K562 (cell line): ENCODE measurements at regions not wholly inside any gene's neighbourhood (a gene's known extent, or its start where the extent isn't known, plus 50 kb on each side); places are given as distances from the start of the nearest gene placed in this dataset.

Experiments
- C11orf30 ChIP-seq: fragments of 450-650 bp; IDR thresholded peaks from 2 replicates; pipeline ENCODE4 v1.6.1; 2016; ENCODE audit warnings: low read depth, mild to moderate bottlenecking
- CHAMP1 ChIP-seq: fragments of 450-650 bp; IDR thresholded peaks from 2 replicates; pipeline ENCODE4 v1.6.1; 2016; ENCODE audit warnings: mild to moderate bottlenecking
- DPF2 ChIP-seq: fragments of 450-650 bp; IDR thresholded peaks from 2 replicates; pipeline ENCODE4 v1.6.1; 2016
- MTA2 ChIP-seq: fragments of 450-650 bp; IDR thresholded peaks from 2 replicates; pipeline ENCODE4 v1.6.1; 2016; ENCODE audit warnings: low read depth
- MYC ChIP-seq, 2 experiments: fragments of 250-450 bp in 1 of 2; sonication (Bioruptor Pico) in 1 of 2; IDR thresholded peaks; 2 replicates each; pipeline versions ENCODE4 v1.5.1 to v1.6.1; 2012 to 2021; ENCODE audit warnings: low read depth in 2 of 2, borderline replicate concordance in 1 of 2, improper control_type of control experiment in 1 of 2, low read length in 1 of 2, mild to moderate bottlenecking in 1 of 2, moderate library complexity in 1 of 2
- NELFE ChIP-seq: IDR thresholded peaks from 2 replicates; pipeline ENCODE4 v1.6.1; 2011; ENCODE audit warnings: mild to moderate bottlenecking; ENCODE audit not compliant: insufficient read depth, insufficient read length
- NFE2 ChIP-seq: IDR thresholded peaks from 2 replicates; pipeline ENCODE4 v1.6.1; 2014; ENCODE audit warnings: antibody characterized with exemption, low read depth
- NR2F6 ChIP-seq: fragments of 450-650 bp; formaldehyde crosslinking; IDR thresholded peaks from 2 replicates; pipeline ENCODE4 v1.4.0; 2020; ENCODE audit warnings: mild to moderate bottlenecking
- PKNOX1 ChIP-seq: fragments of 450-650 bp; IDR thresholded peaks from 2 replicates; pipeline ENCODE4 v1.6.1; 2016
- POLR3G ChIP-seq: IDR thresholded peaks from 2 replicates; pipeline ENCODE4 v1.6.1; 2011; ENCODE audit not compliant: insufficient read length, insufficient replicate concordance; ENCODE audit errors: extremely low read depth
- RB1 ChIP-seq: fragments of 450-650 bp; IDR thresholded peaks from 2 replicates; pipeline ENCODE4 v1.6.1; 2017; ENCODE audit warnings: low read depth, mild to moderate bottlenecking
- RBM25 ChIP-seq: fragments of 200-400 bp; formaldehyde crosslinking; IDR thresholded peaks from 2 replicates; pipeline ENCODE4 v1.6.1; 2018; ENCODE audit warnings: low read length, low read depth, moderate library complexity; ENCODE audit not compliant: severe bottlenecking
- TEAD1 ChIP-seq, 2 experiments: fragments of 450-650 bp in 1 of 2; sonication (generic) in 1 of 2; formaldehyde crosslinking; IDR thresholded peaks; 2 replicates each; pipeline versions ENCODE4 v1.4.0 to v1.8.0; 2020 to 2022; ENCODE audit warnings: mild to moderate bottlenecking in 2 of 2, missing genetic modification reagents in 1 of 2
- ZNF140 ChIP-seq: fragments of 250-450 bp; sonication (Bioruptor Pico); IDR thresholded peaks from 2 replicates; pipeline ENCODE4 v1.8.0; 2021; ENCODE audit warnings: moderate library complexity, mild to moderate bottlenecking, inconsistent platforms
- ZNF224 ChIP-seq: sonication (generic); formaldehyde crosslinking; IDR thresholded peaks from 2 replicates; pipeline ENCODE4 v1.8.0; 2022; ENCODE audit warnings: mild to moderate bottlenecking, missing genetic modification reagents
- ZNF24 ChIP-seq: fragments of 450-650 bp; IDR thresholded peaks from 2 replicates; pipeline ENCODE4 v1.6.1; 2016
- ZNF407 ChIP-seq: fragments of 450-650 bp; IDR thresholded peaks from 2 replicates; pipeline ENCODE4 v1.6.1; 2016; ENCODE audit warnings: low read depth

- TF ChIP-seq ZNF224 (CRISPR knock-in tag): no peak
- peak; percentile 71 for TF ChIP-seq MTA2
- TF ChIP-seq RB1: no peak
- no peak for TF ChIP-seq ZNF24
- no peak for TF ChIP-seq POLR3G
- no peak for TF ChIP-seq NR2F6
- no peak for TF ChIP-seq NELFE
- TF ChIP-seq PKNOX1: peak; percentile 45
- 0 out of 2 replicates have a peak, but pooled peaks have one; percentile 24 for TF ChIP-seq CHAMP1
- peak; percentile 69 for TF ChIP-seq DPF2
- 0 out of 2 replicates have a peak, but pooled peaks have one; percentile 13 for TF ChIP-seq MYC (IDR thresholded peaks at IDR 0.05; ENCODE audit: low read depth, low read length)
- no peak for TF ChIP-seq MYC (CRISPR knock-in tag; IDR thresholded peaks at IDR 0.05; ENCODE audit: borderline replicate concordance, low read depth)
- TF ChIP-seq RBM25: no peak
- no peak for TF ChIP-seq NFE2
- no peak for TF ChIP-seq ZNF407
- TF ChIP-seq C11orf30: no peak
- TF ChIP-seq TEAD1 (CRISPR knock-in tag; IDR thresholded peaks at IDR 0.05): 0 out of 4 replicates have a peak, but pooled peaks of 1 of the 2 experiments have one; percentile 49
- TF ChIP-seq ZNF140: no peak
Measured at GRCh38 chr7:84829719-84830118, 357.1 kb downstream of the SEMA3D start (continued).
